OCI-LY1 (cell line): ENCODE measurements at regions not wholly inside any gene's neighbourhood (a gene's known extent, or its start where the extent isn't known, plus 50 kb on each side); places are given as distances from the start of the nearest gene placed in this dataset.

Experiments used
- CTCF ChIP-seq: fragments of 200-600 bp; sonication (generic), shearing (Covaris generic); IDR thresholded peaks from 2 replicates; pipeline ENCODE4 v1.5.1; 2017; ENCODE audit warnings: mild to moderate bottlenecking, antibody characterized with exemption, low read length, moderate library complexity, mixed read lengths
- EZH2 ChIP-seq: fragments of 200-600 bp; sonication (generic), shearing (Covaris generic); IDR thresholded peaks from 2 replicates; pipeline ENCODE4 v1.8.0; 2017; ENCODE audit warnings: borderline replicate concordance, mixed run types, mild to moderate bottlenecking, antibody characterized with exemption, low read length, moderate library complexity, mixed read lengths

GRCh38 chr1:99180915-99181314 lies 83.4 kb upstream of the PLPPR4 start:
- TF ChIP-seq CTCF (no peak), EZH2 (no peak)
